NCI-H345 treated with DMSO at 0.1 percent for 48 hours (cell line): ENCODE measurements at regions not wholly inside any gene's neighbourhood (a gene's known extent, or its start where the extent isn't known, plus 50 kb on each side); places are given as distances from the start of the nearest gene placed in this dataset.
"Not testable (repeated sequence)": the region's sequence is repeated elsewhere in the genome, so short reads cannot be mapped to it uniquely, and the experiment has no call there.

Experiments used
- DNase-seq: peaks from one replicate; lab custom pipeline; 2025; ENCODE audit not compliant: unreplicated experiment; lab: John Stamatoyannopoulos, UW

DNA sequence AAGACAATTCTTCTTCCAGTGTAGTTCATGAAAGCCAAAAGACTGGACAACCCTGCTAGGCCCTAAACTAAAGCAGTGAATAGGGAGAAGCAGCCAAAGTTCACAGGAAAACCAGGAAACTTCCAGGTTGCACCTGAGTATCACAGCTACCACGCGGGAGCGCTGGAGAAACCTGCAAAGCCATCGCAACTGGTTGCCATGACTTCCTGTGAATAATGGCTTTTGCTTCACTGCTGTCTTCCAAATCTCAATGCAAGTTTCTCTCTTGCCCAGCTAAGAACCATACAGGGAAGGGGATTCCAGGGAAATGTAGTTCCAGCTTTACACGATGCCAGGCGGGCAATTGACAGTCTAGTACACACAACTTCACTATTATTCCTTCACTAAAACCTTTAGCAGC is 114.1 kb downstream of the GXYLT1 start:
- no peak for DNase-seq

DNA sequence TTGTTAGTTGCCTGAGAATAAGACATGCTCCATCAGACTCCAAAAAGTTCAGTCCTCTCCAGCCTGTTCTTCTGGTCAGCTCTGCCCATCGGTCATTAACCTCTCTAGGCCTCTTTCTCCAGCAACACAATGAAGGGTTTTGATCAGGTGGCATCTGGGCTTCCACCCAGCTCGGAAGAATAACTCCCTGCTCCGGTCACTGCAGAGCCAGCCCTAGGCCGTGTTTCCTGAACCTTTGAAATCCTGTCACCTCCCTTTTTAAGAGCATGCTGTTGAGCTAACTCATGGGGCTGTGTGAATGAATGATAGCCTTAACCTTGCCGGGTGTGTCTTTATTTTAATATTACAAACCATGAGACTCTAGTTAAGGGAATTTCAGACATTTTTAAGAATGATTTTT is 117.1 kb downstream of the GXYLT1 start:
- DNase-seq: no peak

DNA sequence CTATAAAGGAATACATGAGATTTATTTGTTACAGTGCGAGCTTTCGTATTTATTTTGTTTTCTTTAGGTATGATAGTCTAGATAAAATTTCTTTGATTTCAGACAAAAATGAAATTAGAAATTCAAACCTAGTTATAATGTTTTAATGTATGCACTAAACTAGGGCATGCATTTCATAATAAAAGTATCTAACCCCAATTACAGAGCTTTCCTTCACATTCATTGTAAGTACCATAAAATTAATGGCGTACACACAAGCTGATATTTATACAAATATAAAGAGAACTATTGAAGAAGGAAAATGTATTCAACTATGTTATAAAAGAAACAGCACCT is 120.2 kb downstream of the GXYLT1 start:
- no peak for DNase-seq

DNA sequence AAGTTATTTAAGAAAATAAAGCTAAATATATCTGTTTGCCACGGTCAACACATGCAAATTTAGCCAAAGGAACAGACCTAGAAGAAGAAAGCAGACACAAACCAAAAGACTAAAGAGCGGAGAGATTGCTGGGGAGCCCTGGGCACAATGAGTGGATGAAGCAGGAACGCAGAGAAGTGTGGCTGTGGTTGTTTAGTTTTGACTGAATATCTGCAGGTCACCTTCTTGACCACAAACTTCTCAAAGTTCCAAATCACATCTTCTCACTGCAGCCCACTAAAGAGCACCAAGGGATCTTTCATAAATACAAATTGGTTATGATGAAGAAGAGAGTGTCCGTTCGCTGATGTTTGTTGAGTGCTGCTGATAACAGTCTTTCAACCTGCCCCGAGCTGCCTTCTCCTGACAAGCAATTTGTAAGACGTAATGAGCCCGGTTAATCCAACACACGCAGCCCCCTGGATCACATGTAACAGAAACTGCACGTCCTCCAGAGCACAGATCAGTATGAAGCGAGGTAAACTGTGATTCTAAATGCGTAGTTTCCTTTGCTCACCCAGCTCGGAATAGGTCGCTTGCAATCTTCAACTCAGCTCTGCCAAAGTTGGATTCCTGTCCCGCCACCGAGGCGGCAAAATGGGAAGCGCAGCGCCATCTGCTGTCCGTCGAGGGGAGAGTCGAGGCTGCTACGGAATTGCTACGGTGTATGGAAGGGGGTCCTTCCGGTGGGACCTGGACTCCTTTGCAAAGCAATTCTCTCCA is 120.8 kb downstream of the GXYLT1 start:
- DNase-seq: no peak

DNA sequence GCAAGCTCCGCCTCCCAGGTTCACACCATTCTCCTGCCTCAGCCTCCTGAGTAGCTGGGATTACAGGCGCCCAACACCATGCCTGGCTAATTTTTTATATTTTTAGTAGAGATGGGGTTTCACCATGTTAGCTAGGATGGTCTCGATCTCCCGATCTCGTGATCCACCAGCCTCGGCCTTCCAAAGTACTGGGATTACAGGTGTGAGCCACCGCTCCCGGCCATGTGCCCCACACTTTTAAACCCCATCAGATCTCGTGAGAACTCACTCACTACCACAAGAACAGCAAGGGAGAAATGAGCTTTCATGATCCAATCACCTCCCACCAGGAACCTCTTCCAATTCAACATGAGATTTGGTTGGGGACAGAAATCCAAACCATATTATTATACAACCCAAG is 122.7 kb downstream of the GXYLT1 start:
- DNase-seq: not testable (repeated sequence)

DNA sequence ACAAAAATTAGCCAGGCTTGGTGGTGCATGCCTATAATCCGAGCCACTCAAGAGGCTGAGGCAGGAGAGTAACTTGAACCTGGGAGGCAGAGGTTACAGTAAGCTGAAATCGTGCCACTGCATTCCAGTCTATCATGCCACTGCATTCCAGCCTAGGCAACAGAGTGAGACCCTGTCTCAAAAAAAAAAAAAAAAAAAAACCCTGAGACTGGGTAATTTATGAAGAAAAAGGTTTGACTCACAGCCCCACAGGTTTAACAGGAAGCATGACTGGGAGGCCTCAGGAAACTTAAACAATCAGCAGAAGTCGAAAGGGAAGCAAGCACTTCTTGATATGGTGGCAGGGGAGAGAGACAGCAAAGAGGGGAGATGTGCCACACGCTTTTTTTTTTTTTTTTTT is 123.2 kb downstream of the GXYLT1 start:
- DNase-seq: no peak

DNA sequence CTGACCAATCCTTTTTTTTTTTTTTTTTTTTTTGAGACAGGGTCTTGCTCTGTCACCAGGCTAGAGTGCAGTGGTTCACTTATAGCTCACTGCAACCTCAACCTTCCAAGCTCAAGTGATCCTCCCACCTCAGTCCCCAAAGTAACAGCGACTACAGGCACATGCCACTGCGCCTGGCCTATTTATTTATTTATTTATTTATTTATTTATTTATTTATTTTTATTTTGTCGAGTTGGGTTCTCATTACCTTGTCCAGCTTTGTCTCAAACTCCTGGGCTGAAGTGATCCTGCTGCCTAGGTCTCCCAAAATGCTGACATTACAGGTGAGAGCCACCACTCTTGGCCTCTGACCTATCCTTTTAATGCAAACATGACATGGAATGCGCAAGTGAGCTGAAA is 124.4 kb downstream of the GXYLT1 start:
- DNase-seq: no peak

DNA sequence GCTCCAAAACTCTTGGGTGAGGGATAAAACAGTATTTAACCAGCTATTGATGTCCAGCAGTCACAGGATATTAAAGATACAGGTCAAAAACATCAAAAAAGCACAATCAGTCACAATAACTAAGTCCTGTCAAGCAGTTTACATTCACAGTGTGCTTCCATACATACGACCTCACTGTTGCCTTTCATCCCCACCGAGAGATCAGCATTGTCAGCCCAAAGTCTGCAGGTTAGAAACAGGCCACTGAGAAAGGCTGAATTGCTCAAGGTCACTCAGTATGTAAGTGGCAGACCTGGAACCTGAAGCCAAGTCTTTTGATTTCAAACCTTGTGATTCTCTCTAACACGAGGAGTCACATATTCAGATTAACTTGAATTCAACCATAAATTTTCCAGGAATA is 124.9 kb downstream of the GXYLT1 start:
- DNase-seq: no peak

DNA sequence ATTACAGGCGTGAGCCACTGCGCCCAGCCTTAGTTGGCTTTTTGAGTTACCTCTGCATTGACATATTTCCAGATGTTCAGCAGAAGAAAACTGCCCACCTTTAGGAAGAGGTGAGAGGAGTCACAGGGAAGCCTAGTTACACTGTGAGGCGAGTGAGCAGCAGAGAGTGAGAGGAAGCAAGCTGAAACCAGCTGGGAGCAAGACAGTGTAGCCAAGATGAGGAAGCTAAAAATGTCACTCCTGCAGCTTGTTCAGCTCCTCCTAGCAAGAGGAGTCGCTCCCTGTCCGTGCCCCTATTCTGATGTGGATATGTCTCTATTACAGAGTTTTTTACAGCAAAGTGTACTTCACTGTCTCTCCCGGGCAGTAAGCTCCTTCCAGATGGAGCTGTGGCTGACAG is 127.6 kb downstream of the GXYLT1 start:
- DNase-seq: no peak

DNA sequence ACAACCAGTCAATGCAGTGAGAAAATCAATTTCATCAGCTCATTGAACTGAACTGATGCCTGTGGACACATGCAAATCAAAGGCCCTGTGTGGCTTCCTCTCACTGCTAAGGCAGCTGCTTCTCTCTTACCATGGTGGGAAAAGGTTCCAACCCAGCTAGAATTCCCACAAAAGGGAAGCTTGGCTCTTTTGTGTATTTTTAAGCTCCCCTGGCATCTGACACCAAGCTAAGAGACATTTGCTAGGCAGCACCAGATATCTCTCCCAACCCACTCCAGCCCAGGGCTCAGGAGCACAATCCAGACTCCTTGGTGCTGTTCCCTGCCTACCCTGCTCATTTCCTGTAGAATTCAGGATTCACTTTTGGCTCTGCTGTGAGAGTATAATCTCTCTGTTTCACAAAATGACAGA is 129.6 kb downstream of the GXYLT1 start:
- no peak for DNase-seq

DNA sequence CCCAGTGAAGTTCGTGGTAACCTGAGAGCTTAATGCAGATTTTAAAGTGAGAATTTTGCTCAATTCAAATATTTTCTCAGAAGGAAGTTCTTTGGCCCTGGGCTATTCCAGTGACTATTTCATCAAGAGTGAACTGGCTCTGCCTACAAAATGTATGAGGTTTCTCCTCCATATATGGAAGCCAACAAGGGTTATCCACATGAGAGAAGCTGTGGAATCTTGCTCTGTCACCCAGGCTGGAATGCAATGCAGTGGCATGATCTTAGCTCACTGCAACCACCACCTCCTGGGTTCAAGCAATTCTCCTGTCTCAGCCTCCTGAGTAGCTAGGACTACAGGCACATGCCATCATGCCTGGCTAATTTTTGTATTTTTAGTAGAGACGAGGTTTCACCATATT is 132.2 kb downstream of the GXYLT1 start:
- DNase-seq: not testable (repeated sequence)

DNA sequence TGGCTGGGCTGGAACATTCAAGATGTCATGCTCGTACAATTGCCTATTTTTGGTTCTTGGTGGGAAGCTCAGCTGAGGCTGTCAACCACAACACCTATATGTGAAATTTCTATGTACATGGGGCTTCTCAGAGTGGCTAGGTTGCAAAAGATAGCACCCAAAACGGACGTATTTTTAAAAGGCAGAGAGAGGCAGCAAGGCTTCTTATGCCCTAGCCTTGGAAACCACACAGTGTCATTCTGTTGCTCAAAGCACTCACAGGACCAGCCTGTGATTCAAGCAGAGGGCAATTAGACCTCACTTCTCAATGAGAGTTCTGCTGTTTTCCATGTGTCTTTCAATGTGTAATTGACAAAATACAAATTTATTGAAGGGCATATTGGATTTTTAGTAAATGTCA is 134.0 kb downstream of the GXYLT1 start:
- DNase-seq: no peak

DNA sequence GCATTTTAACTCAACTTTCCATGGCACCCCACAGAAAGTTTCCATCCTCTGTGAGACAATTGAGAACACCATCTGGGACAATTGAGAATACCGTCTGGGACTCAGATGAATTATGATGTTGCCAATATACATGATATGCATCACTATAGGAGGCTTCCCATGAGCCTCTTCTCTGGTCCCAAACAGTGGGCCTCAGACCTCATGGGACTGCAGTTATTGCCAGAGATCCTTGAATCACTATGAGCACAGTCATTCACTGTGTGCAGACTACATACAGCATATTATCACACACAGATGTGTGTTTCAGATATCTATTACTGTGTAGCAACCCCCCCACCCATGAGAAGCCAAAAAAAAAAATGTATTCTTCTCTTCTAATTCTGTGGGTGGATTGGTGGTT is 134.4 kb downstream of the GXYLT1 start:
- DNase-seq: no peak

DNA sequence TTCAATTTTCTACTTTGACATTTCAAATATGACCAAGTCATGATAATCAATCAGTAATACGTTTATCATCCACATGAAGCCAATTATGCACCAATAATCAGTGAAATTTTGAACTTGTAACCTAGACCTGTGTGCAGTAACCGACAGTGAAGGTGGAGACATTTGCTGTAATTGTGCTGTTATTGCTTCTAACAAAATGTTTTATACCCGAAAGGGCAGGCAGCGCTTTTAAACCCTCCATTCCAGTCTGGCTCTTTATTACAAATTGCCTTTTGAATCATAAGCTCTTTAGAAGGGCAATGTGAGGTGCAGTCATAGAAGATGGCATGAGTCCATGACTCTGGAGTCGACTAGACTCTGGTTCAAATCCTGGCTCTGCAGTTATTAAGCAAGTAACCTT is 135.7 kb downstream of the GXYLT1 start:
- no peak for DNase-seq

DNA sequence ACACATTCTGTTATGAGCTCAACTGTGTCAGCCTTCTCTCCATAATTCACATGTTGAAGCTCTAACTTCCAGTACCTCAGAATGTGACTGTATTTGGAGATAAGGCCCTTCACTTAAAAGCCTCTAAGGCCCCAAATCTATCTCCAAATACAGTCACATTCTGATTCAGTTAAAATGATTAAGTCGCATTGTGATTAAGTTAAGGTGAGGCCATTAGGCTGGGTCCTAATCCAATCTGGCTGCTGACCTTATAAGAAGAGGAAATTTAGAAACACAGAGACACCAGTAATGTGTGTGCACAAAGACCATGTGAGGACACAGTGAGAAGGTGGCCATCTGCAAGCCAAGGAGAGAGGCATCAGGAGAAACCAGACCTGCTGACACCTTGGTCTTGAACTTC is 141.6 kb downstream of the GXYLT1 start:
- no peak for DNase-seq

DNA sequence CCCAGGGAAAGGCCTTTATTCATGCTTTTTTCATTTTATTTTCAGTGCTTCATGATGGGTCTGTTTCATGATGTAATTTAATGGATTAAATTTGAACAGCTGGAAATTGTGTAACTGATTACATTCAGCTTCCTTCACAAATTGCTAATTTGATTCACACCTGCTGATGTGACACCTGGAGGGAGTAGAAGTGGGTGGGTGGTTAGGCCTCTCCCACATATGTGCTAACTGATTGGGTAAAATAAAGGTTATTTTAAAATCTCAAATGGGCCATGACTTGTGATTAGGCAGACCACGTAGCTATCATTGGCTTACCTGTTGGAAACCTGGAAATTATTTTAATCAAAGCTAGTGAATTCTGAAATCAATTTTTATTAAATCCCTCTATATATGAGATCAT is 142.1 kb downstream of the GXYLT1 start:
- DNase-seq: no peak

DNA sequence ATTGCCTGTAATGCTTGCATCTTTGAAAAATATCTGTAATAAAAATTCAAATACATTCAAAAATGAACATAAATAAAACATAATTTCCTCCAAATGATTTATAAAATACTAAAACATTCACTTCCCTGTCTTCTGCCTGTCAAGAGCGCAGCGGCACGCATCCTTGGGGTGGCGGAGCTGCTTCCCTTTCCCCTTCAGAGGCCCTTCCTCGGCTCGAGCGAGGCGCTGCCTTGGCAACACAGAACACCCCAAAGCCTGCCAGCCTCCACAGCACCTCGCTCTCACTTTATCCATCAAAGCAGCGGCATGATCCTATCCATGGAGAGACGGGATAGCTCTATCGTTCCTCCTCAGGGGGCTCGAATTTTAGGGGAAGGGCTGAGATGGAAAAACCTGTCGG is 146.2 kb downstream of the GXYLT1 start:
- DNase-seq: no peak

DNA sequence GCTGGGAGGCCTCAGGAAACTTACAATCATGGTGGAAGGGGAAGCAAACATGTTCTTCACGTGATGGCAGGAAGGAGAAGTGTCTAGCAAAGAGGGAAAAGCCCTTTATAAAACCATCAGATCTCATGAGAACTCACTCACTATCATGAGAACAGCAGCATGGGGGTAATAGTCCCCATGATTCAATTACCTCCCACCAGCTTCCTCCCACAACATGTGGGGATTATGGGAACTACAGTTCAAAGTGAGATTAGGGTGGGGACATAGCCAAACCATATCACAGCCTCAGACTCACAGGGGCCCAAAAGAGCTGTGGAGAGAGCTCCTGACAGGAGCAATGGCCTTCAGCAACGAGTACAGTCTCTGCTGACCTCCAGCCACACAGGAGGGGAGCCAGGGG is 151.4 kb downstream of the GXYLT1 start:
- no peak for DNase-seq

DNA sequence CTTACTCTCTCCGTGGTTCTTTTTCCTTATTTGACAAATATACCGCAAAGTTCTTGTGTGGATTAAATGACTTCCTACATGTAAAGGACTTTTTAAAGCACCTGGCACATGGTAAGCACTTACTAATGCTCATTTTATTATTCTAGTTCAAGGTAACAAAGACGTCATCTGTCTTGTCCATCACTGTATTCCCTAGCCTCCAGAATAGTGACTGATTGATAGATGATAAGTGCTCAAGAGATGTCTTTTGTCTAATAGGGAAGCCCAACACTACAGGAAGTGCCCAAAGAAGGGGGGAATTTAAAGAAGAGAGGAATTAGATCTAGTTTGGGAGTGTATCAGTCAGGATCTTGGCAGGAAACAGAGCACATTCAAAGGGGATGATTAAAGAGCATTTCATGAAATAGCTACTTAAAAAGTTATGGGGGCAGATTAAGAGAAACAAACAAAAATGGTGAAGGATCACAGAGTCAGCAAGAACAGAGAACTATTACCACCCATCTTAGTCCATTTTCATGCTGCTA is 151.9 kb downstream of the GXYLT1 start:
- no peak for DNase-seq

DNA sequence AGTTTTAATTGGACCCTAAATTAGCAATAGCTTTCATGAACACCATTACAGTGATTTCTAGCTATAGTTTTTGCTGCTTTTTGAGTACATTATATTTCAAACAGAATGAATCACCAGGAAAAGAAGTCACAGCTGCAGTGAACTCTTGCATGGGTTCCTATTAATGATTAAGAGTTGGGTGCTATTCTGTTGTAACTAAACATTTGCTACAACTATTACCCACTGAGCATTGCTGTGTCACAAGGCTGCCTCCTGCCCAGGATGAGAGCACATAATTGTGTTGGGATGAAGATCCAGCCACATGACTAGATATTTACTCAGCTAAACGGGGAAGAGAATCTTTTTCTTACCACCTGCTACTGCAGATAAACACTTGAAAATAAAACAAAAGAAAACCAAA is 152.7 kb downstream of the GXYLT1 start:
- no peak for DNase-seq

DNA sequence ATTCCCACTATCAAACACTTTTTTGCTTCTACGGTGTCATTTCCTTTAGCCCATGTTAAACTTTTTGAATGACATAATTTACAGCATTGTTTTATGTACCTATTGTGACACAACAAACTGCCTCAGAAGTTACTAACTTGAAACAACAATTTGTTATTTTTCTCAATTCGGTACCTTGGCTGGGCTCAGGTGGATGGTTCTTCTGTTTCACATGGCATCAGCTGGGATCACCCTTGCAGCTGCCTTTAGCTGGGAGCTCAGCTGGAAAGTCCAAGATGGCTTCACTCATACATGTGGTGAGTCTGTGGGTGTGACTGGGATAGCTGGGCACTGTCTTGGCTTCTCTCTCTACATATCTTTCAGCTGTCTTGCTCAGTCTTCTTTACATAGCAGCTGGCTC is 156.0 kb downstream of the GXYLT1 start:
- DNase-seq: no peak

DNA sequence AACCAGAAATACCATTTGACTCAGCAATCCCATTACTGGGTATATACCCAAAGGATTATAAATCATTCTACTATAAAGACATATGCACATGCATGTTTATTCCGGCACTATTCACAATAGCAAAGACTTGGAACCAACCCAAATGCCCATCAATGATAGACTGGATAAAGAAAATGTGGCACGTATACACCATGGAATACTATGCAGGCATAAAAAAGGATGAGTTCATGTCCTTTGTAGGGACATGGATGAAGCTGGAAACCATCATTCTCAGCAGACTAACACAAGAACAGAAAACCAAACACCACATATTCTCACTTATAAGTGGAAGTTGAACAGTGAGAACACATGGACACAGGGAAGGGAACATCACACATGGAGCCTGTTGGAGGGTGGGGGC is 158.2 kb downstream of the GXYLT1 start:
- not testable (repeated sequence) for DNase-seq

DNA sequence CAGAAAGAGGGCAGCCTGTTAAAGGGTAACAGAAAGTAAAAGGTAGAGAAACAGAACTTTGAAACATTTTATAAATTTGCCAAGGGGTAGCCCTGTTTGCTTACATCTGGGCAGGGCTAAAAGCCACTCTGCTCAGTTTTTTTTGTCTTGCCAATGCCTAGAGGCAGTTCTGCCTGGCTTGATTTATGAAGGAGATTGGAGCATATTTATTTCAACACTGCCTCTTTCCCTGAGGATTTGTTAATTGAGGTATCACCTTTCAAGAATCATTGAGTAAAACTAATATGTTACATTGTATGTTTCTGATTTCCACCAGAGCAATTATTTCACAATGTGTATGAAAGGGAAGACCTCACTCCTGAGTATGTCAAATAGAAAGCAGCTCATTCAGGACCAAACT is 160.8 kb downstream of the GXYLT1 start:
- DNase-seq: no peak
